ENCODE measurements at regions not wholly inside any gene's neighbourhood (a gene's known extent, or its start where the extent isn't known, plus 50 kb on each side); places are given as distances from the start of the nearest gene placed in this dataset.
"Not testable (repeated sequence)": the region's sequence is repeated elsewhere in the genome, so short reads cannot be mapped to it uniquely, and the experiment has no call there.

DNA sequence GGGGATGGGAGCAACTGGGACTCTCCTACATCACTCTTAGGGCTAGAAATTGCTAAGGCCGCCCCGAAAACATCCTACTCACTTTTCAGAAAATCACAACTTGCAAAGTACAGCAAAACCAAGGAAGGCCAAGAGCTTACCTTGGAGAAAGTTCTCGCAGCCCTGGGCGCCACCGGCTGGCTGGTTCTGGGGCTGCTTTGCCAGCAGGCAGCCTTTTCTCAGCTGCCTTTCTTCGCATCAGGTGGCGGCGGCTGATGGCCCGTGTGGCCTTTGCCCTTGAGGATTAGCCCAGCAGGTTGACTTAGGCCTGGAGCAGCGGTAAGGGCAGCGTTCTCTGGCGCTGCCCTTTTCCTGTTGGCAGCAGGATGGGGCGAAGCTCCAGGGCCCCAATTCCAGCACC is 77.3 kb upstream of the THOC3 start:
- TF ChIP-seq EZH2 (IDR thresholded peaks at IDR 0.05; ENCODE audit: low read length, unreplicated experiment); EZH2phosphoT487 (IDR thresholded peaks at IDR 0.05; ENCODE audit: borderline replicate concordance, low read length): not testable (repeated sequence)
- TF ChIP-seq, protein P1, sequence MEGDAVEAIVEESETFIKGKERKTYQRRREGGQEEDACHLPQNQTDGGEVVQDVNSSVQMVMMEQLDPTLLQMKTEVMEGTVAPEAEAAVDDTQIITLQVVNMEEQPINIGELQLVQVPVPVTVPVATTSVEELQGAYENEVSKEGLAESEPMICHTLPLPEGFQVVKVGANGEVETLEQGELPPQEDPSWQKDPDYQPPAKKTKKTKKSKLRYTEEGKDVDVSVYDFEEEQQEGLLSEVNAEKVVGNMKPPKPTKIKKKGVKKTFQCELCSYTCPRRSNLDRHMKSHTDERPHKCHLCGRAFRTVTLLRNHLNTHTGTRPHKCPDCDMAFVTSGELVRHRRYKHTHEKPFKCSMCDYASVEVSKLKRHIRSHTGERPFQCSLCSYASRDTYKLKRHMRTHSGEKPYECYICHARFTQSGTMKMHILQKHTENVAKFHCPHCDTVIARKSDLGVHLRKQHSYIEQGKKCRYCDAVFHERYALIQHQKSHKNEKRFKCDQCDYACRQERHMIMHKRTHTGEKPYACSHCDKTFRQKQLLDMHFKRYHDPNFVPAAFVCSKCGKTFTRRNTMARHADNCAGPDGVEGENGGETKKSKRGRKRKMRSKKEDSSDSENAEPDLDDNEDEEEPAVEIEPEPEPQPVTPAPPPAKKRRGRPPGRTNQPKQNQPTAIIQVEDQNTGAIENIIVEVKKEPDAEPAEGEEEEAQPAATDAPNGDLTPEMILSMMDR (conservative IDR thresholded peaks at IDR 0.05; ENCODE audit: low read depth, low read length): not testable (repeated sequence)

Measured in PC-3 (cell line).